HUES48 (cell line): ENCODE measurements at regions not wholly inside any gene's neighbourhood (a gene's known extent, or its start where the extent isn't known, plus 50 kb on each side); places are given as distances from the start of the nearest gene placed in this dataset.
"Not testable (repeated sequence)": the region's sequence is repeated elsewhere in the genome, so short reads cannot be mapped to it uniquely, and the experiment has no call there.

ENCODE experiments used
- H3K27ac ChIP-seq: one replicate; pipeline ENCODE4 v1.7.0; 2013; ENCODE audit warnings: low read depth, low read length, inconsistent platforms
- H3K27me3 ChIP-seq: 2 replicates; pipeline ENCODE4 v1.6.1; 2013; ENCODE audit warnings: mild to moderate bottlenecking, low read length; ENCODE audit not compliant: control insufficient read depth, insufficient read depth
- H3K36me3 ChIP-seq: 2 replicates; pipeline ENCODE4 v1.6.1; 2013; ENCODE audit warnings: low read length; ENCODE audit not compliant: control insufficient read depth, insufficient read depth
- H3K4me1 ChIP-seq: 2 replicates; pipeline ENCODE4 v1.6.1; 2013; ENCODE audit warnings: mild to moderate bottlenecking, low read length; ENCODE audit not compliant: control insufficient read depth, insufficient read depth
- H3K4me3 ChIP-seq: 2 replicates; pipeline ENCODE4 v1.5.1; 2013; ENCODE audit warnings: mild to moderate bottlenecking, low read depth, low read length
- H3K9ac ChIP-seq: 2 replicates; pipeline ENCODE4 v1.6.1; 2013; ENCODE audit warnings: mild to moderate bottlenecking, low read depth, low read length, moderate library complexity
- H3K9me3 ChIP-seq: 2 replicates; pipeline ENCODE4 v1.6.1; 2013; ENCODE audit warnings: low read length; ENCODE audit not compliant: control insufficient read depth, insufficient read depth

GRCh38 chr7:109646594-109646993 is 1076.9 kb downstream of the DNAJB9 start:
- H3K36me3 ChIP-seq, H3K27ac ChIP-seq, H3K4me3 ChIP-seq, H3K27me3 ChIP-seq, H3K9me3 ChIP-seq, H3K9ac ChIP-seq, H3K4me1 ChIP-seq: not testable (repeated sequence)

GRCh38 chr7:109647263-109647662 is 1077.6 kb downstream of the DNAJB9 start:
- not testable (repeated sequence) for H3K27ac ChIP-seq, H3K9ac ChIP-seq, H3K36me3 ChIP-seq, H3K4me3 ChIP-seq, H3K27me3 ChIP-seq, H3K9me3 ChIP-seq, H3K4me1 ChIP-seq

- H3K27ac ChIP-seq: no peak overlapping the region
- H3K27me3 ChIP-seq: no peaks in the 10 kb centered on the region
These were observed 1089.6 kb downstream of the DNAJB9 start for GRCh38 chr7:109659261-109659660.

GRCh38 chr7:109660401-109660800 is 1090.7 kb downstream of the DNAJB9 start:
- H3K4me3 ChIP-seq: no peak overlapping the region
- no peaks in the 10 kb centered on the region for H3K36me3 ChIP-seq
- H3K27ac ChIP-seq: no peak overlapping the region
- H3K9ac ChIP-seq: no peak overlapping the region
- H3K4me1 ChIP-seq: no peaks in the 10 kb centered on the region
- H3K27me3 ChIP-seq: no peaks in the 10 kb centered on the region
- no peaks in the 10 kb centered on the region for H3K9me3 ChIP-seq

More at GRCh38 chr7:109659261-109659660, 1089.6 kb downstream of the DNAJB9 start:
- H3K9ac ChIP-seq: no peak overlapping the region
- no peaks in the 10 kb centered on the region for H3K36me3 ChIP-seq
- H3K4me1 ChIP-seq: no peaks in the 10 kb centered on the region
- no peak overlapping the region for H3K4me3 ChIP-seq
- no peaks in the 10 kb centered on the region for H3K9me3 ChIP-seq

GRCh38 chr7:109663806-109664205 is 1094.1 kb downstream of the DNAJB9 start:
- no peak overlapping the region for H3K4me3 ChIP-seq
- no peaks in the 10 kb centered on the region for H3K4me1 ChIP-seq
- no peaks in the 10 kb centered on the region for H3K36me3 ChIP-seq
- no peak overlapping the region for H3K9ac ChIP-seq
- H3K27me3 ChIP-seq: no peaks in the 10 kb centered on the region
- H3K9me3 ChIP-seq: no peaks in the 10 kb centered on the region
- no peak overlapping the region for H3K27ac ChIP-seq

DNA sequence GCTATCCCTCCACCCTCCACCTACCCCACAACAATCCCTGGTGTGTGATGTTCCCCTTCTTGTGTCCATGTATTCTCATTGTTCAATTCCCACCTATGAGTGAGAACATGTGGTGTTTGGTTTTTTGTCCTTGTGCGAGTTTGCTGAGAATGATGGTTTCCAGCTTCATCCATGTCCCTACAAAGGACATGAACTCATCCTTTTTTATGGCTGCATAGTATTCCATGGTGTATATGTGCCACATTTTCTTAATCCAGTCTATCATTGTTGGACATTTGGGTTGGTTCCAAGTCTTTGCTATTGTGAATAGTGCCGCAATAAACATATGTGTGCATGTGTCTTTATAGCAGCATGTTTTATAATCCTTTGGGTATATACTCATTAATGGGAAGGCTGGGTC is 1117.6 kb downstream of the DNAJB9 start:
- H3K27ac ChIP-seq, H3K4me1 ChIP-seq, H3K9me3 ChIP-seq, H3K27me3 ChIP-seq, H3K4me3 ChIP-seq, H3K36me3 ChIP-seq, H3K9ac ChIP-seq: not testable (repeated sequence)

DNA sequence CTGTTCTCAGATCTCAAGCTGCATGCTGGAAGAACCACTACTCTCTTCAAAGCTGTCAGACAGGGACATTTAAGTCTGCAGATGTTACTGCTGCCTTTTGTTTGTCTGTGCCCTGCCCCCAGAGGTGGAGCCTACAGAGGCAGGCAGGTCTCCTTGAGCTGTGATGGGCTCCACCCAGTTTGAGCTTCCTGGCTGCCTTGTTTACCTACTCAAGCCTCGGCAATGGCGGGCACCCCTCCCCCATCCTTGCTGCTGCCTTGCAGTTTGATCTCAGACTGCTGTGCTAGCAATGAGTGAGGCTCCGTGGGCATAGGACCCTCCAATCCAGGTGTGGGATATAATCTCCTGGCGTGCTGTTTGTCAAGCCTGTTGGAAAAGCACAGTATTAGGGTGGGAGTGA is 1122.9 kb downstream of the DNAJB9 start:
- H3K9ac ChIP-seq, H3K4me3 ChIP-seq, H3K4me1 ChIP-seq, H3K27ac ChIP-seq, H3K36me3 ChIP-seq, H3K27me3 ChIP-seq: not testable (repeated sequence)
- peaks cover 22% of the 10 kb centered on the region for H3K9me3 ChIP-seq

GRCh38 chr7:109694149-109695071 is 1124.7 kb downstream of the DNAJB9 start:
- peaks cover 22% of the 10 kb centered on the region for H3K9me3 ChIP-seq
- no peaks in the 10 kb centered on the region for H3K36me3 ChIP-seq
- no peak overlapping the region for H3K4me3 ChIP-seq
- H3K27ac ChIP-seq: no peak overlapping the region
- no peaks in the 10 kb centered on the region for H3K4me1 ChIP-seq
- H3K27me3 ChIP-seq: no peaks in the 10 kb centered on the region
- no peak overlapping the region for H3K9ac ChIP-seq

DNA sequence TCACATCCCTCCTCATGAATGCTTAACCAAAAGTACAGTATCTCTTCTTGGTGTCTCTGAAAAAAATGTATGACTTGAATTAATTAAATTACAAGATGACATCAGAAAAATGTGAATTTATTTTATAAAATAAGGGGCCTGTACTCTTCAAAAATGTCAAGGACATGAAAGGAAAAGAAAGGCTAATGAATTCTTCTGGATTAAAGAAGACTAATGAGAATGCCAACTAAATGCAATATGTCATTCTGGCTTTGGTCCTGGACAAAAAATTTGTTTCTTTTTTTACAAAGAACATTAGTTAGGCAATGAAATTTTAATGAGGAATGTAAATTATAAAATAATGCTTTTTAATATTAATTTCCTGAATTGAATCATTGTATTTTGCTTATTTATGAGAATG is 1125.7 kb downstream of the DNAJB9 start:
- no peaks in the 10 kb centered on the region for H3K27me3 ChIP-seq
- H3K36me3 ChIP-seq: no peaks in the 10 kb centered on the region
- H3K9me3 ChIP-seq: peaks cover 22% of the 10 kb centered on the region
- H3K9ac ChIP-seq: no peak overlapping the region
- H3K27ac ChIP-seq: no peak overlapping the region
- no peaks in the 10 kb centered on the region for H3K4me1 ChIP-seq
- no peak overlapping the region for H3K4me3 ChIP-seq

- Histone ChIP-seq H3K27ac (no peak overlapping the region), H3K36me3 (no peaks in the 10 kb centered on the region)
These were observed 1127.0 kb downstream of the DNAJB9 start for GRCh38 chr7:109696723-109697122.

DNA sequence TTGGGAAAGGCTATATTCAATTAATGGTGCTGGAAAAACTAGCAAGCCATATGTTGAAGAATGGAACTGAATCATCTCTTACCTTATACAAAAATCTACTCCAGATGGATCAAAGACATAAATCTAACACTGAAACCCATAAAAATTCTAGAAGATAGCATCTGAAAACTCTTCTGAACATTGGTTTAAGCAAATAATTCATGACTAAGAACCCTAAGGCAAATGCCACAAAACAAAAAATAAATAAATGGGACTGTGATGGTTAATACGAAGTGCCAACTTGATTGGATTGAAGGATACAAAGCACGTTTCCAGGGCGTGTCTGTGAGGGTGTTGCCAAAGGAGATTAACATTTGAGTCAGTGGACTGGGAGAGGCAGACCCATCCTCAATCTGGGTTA is 1130.0 kb downstream of the DNAJB9 start:
- H3K27ac ChIP-seq: no peak overlapping the region
- H3K9me3 ChIP-seq: 0 out of 2 replicates have a peak, but pooled peaks cover 2% of the 10 kb centered on the region
- no peak overlapping the region for H3K4me3 ChIP-seq
- no peaks in the 10 kb centered on the region for H3K27me3 ChIP-seq
- H3K9ac ChIP-seq: no peak overlapping the region
- H3K4me1 ChIP-seq: no peaks in the 10 kb centered on the region
- H3K36me3 ChIP-seq: no peaks in the 10 kb centered on the region

More at GRCh38 chr7:109696723-109697122, 1127.0 kb downstream of the DNAJB9 start:
- no peaks in the 10 kb centered on the region for H3K4me1 ChIP-seq
- H3K9ac ChIP-seq: no peak overlapping the region
- peaks cover 22% of the 10 kb centered on the region for H3K9me3 ChIP-seq
- no peak overlapping the region for H3K4me3 ChIP-seq
- H3K27me3 ChIP-seq: no peaks in the 10 kb centered on the region
